B cell (primary cell): ENCODE measurements at regions not wholly inside any gene's neighbourhood (a gene's known extent, or its start where the extent isn't known, plus 50 kb on each side); places are given as distances from the start of the nearest gene placed in this dataset.

Experiments used
- ATAC-seq: fragments of 200-7000 bp; cut with Tn5 transposase; one replicate; pipeline ENCODE4 v1.10.0; 2021; ENCODE audit warnings: low read depth, mild to moderate bottlenecking, moderate number of reproducible peaks, moderate library complexity
- CTCF ChIA-PET: fragments of 350-600 bp; sonication (Branson Sonifier 250); formaldehyde crosslinking; loops from one replicate; lab custom pipeline; 2021; ENCODE audit warnings: antibody characterized with exemption, inconsistent platforms; lab: Charles Lee
- POLR2A ChIA-PET: fragments of 350-600 bp; sonication (Branson Sonifier 250); formaldehyde crosslinking; loops from one replicate; lab custom pipeline; 2021; ENCODE audit warnings: antibody characterized with exemption; lab: Charles Lee
- DNase-seq: peaks from one replicate; pipeline ENCODE4 v3.0.0; 2013
- H2AFZ ChIP-seq: 2 replicates; pipeline ENCODE4 v1.6.1; 2012; ENCODE audit warnings: mild to moderate bottlenecking, low read depth, low read length; ENCODE audit not compliant: insufficient read depth, poor library complexity, severe bottlenecking
- H3K27ac ChIP-seq, 2 donors: 1 replicate in 1 of 2; 2 replicates in 1 of 2; pipeline ENCODE4 v1.5.1; 2012 to 2013; ENCODE audit warnings: low read length in 2 of 2, mild to moderate bottlenecking in 2 of 2, moderate library complexity in 1 of 2
- H3K27me3 ChIP-seq, 4 experiments: fragments of 200-600 bp in 1 of 4; sonication (generic) in 1 of 4; replicated peaks in 1 of 4; 1 replicate in 2 of 4; 2 replicates in 2 of 4; pipeline versions ENCODE4 v1.6.1 to v1.7.0; 2013 to 2016; ENCODE audit warnings: low read length in 3 of 4, mild to moderate bottlenecking in 2 of 4, mixed read lengths in 1 of 4, moderate library complexity in 1 of 4; ENCODE audit not compliant: insufficient read depth in 4 of 4, control insufficient read depth in 3 of 4; ENCODE audit errors: control extremely low read depth in 1 of 4
- H3K36me3 ChIP-seq, 2 experiments: replicated peaks in 1 of 2; 1 replicate in 1 of 2; 2 replicates in 1 of 2; pipeline versions ENCODE4 v1.6.1 to v1.7.1; 2013; ENCODE audit warnings: low read length in 1 of 2; ENCODE audit not compliant: insufficient read depth in 2 of 2, control insufficient read depth in 1 of 2; ENCODE audit errors: control extremely low read depth in 1 of 2, extremely low read depth in 1 of 2
- H3K4me1 ChIP-seq, 2 donors: fragments of 200-600 bp in 1 of 2; sonication (generic) in 1 of 2; 1 replicate in 1 of 2; 2 replicates in 1 of 2; pipeline versions ENCODE4 v1.5.1 to v1.6.1; 2013 to 2017; ENCODE audit warnings: low read length in 2 of 2; ENCODE audit not compliant: control insufficient read depth in 2 of 2, insufficient read depth in 2 of 2
- H3K4me2 ChIP-seq: replicated peaks from 2 replicates; pipeline ENCODE3; 2012; ENCODE audit warnings: mild to moderate bottlenecking, low read depth, low read length; ENCODE audit not compliant: poor library complexity, severe bottlenecking
- H3K4me3 ChIP-seq, 5 experiments: fragments of 200-600 bp in 1 of 5; sonication (generic) in 1 of 5; 1 replicate in 3 of 5; 2 replicates in 2 of 5; pipeline versions ENCODE4 v1.5.1 to v1.7.0; 2011 to 2016; ENCODE audit warnings: low read length in 4 of 5, mild to moderate bottlenecking in 4 of 5, low read depth in 2 of 5, control low read depth in 1 of 5, moderate library complexity in 1 of 5; ENCODE audit not compliant: insufficient read depth in 1 of 5; ENCODE audit errors: control extremely low read depth in 1 of 5, extremely low read depth in 1 of 5
- H3K79me2 ChIP-seq: fragments of 200-600 bp; sonication (generic); one replicate; pipeline ENCODE4 v1.6.0; 2016; ENCODE audit warnings: low read length; ENCODE audit not compliant: control insufficient read depth, insufficient read depth
- H3K9ac ChIP-seq: fragments of 200-600 bp; sonication (generic); 2 replicates; pipeline ENCODE4 v1.6.1; 2017; ENCODE audit warnings: mild to moderate bottlenecking, low read length, moderate library complexity
- H3K9me3 ChIP-seq, 3 donors: one replicate each; pipeline versions ENCODE4 v1.6.1 to v1.7.1; 2013; ENCODE audit warnings: low read length in 2 of 3; ENCODE audit not compliant: control insufficient read depth in 2 of 3, insufficient read depth in 1 of 3; ENCODE audit errors: control extremely low read depth in 1 of 3
- H4K20me1 ChIP-seq: 2 replicates; pipeline ENCODE4 v1.6.0; 2012; ENCODE audit warnings: mild to moderate bottlenecking, low read length; ENCODE audit not compliant: insufficient read depth, control insufficient read depth, poor library complexity, severe bottlenecking
- H3K27ac Mint-ChIP-seq: one replicate; pipeline ENCODE4 v1.8.0; 2021; ENCODE audit warnings: mixed read lengths
- H3K27me3 Mint-ChIP-seq: one replicate; pipeline ENCODE4 v1.8.0; 2021; ENCODE audit warnings: mixed read lengths
- H3K4me1 Mint-ChIP-seq: one replicate; pipeline ENCODE4 v1.8.0; 2021; ENCODE audit warnings: mixed read lengths
- H3K4me3 Mint-ChIP-seq: one replicate; pipeline ENCODE4 v1.8.0; 2021; ENCODE audit warnings: mixed read lengths
- H3K9me3 Mint-ChIP-seq: one replicate; pipeline ENCODE4 v1.8.0; 2022; ENCODE audit warnings: mixed read lengths; ENCODE audit not compliant: insufficient read depth
- CTCF ChIP-seq: fragments of 200-600 bp; IDR thresholded peaks from one replicate; pipeline ENCODE4 v1.8.0; 2022; ENCODE audit warnings: antibody characterized with exemption, mild to moderate bottlenecking
- EZH2 ChIP-seq: IDR thresholded peaks from 2 replicates; pipeline ENCODE4 v1.6.1; 2012; ENCODE audit warnings: borderline replicate concordance, low read depth, mild to moderate bottlenecking, moderate library complexity, low read length; ENCODE audit not compliant: insufficient read depth, poor library complexity, severe bottlenecking
- WGBS: methylation state at CpG from one replicate; pipeline ENCODE4 v1.1.5; 2013; ENCODE audit warnings: missing lambda C conversion rate; ENCODE audit not compliant: insufficient coverage; 5-methylcytosine and 5-hydroxymethylcytosine counted together
- intact Hi-C: fragments of 100-400 bp; cut with micrococcal nuclease; formaldehyde crosslinking; loops from one replicate; pipeline ENCODE4 v1.10.0; 2022

GRCh38 chr11:39459606-39460005 is 1999.8 kb downstream of the LRRC4C start:
- intact Hi-C loops, result no loop called here
- no peak overlapping the region for H3K4me3 ChIP-seq
- no peak for DNase-seq
- CTCF ChIA-PET, result no interaction called here
- H3K9me3 ChIP-seq, result peaks cover 0 to 4% (median 0%) of the 10 kb centered on the region in 3 donors
- 84% methylated on average over 4 of the region's 6 CpGs for WGBS
- H3K27ac ChIP-seq, result no peak overlapping the region
- no peak overlapping the region for H3K4me2 ChIP-seq
- no peak overlapping the region for H3K9ac ChIP-seq
- Mint-ChIP-seq H3K9me3 (peaks cover 4% of the 10 kb centered on the region), H3K4me1 (no peaks in the 10 kb centered on the region), H3K4me3 (no peak overlapping the region), H3K27ac (no peak overlapping the region), H3K27me3 (no peaks in the 10 kb centered on the region)
- H3K79me2 ChIP-seq, result no peaks in the 10 kb centered on the region
- no peaks in the 10 kb centered on the region for H3K27me3 ChIP-seq
- H3K36me3 ChIP-seq, result no peaks in the 10 kb centered on the region
- ATAC-seq, result no peak
- no peaks in the 10 kb centered on the region for H4K20me1 ChIP-seq
- no peak for TF ChIP-seq CTCF
- TF ChIP-seq EZH2, result no peak
- POLR2A ChIA-PET, result no interaction called here
- no peak overlapping the region for H2AFZ ChIP-seq
- H3K4me1 ChIP-seq, result no peaks in the 10 kb centered on the region

GRCh38 chr11:39458481-39458880 is 2001.0 kb downstream of the LRRC4C start:
- no peak for DNase-seq
- no CpG with 5 or more reads among the region's 2 CpGs for WGBS
- intact Hi-C loops, result no loop called here
- TF ChIP-seq CTCF (no peak), EZH2 (no peak)
- Mint-ChIP-seq H3K4me1 (no peaks in the 10 kb centered on the region), H3K27ac (no peak overlapping the region), H3K27me3 (no peaks in the 10 kb centered on the region), H3K9me3 (peaks cover 4% of the 10 kb centered on the region), H3K4me3 (no peak overlapping the region)
- Histone ChIP-seq H3K9ac (no peak overlapping the region), H3K27ac (no peak overlapping the region), H4K20me1 (no peaks in the 10 kb centered on the region), H3K27me3 (no peaks in the 10 kb centered on the region), H3K4me3 (no peak overlapping the region), H3K79me2 (no peaks in the 10 kb centered on the region), H3K4me1 (no peaks in the 10 kb centered on the region), H3K36me3 (no peaks in the 10 kb centered on the region), H3K4me2 (no peak overlapping the region), H2AFZ (no peak overlapping the region), H3K9me3 (peaks cover 0 to 4% (median 0%) of the 10 kb centered on the region in 3 donors)
- ChIA-PET POLR2A (no interaction called here), CTCF (no interaction called here)
- ATAC-seq, result no peak
